ENCODE measurements at regions not wholly inside any gene's neighbourhood (a gene's known extent, or its start where the extent isn't known, plus 50 kb on each side); places are given as distances from the start of the nearest gene placed in this dataset.
"Not testable (repeated sequence)": the region's sequence is repeated elsewhere in the genome, so short reads cannot be mapped to it uniquely, and the experiment has no call there.

- in situ Hi-C loops (cut with HindIII; ENCODE audit: low sequenced_read_pairs) = loop anchor here (5.0 kb wide), 1 partner anchor 57 kb away; no protein-coding TSS in a partner anchor
- no peak overlapping the region for H3K4me3 ChIP-seq (ENCODE audit: low read depth, low read length)
- DNase-seq (ENCODE audit: low read depth) = no peak
- no peak for TF ChIP-seq CTCF (IDR thresholded peaks at IDR 0.05; ENCODE audit: low read depth, low read length, missing control alignments)
Observed at GRCh38 chr2:104939570-104940217, 85.8 kb downstream of the POU3F3 start.

- DNase-seq (ENCODE audit: low read depth) = peak; percentile 44
Observed at GRCh38 chr2:104944495-104944894, 90.6 kb downstream of the POU3F3 start.

GRCh38 chr2:104945121-104945520 is 91.2 kb downstream of the POU3F3 start:
- H3K4me3 ChIP-seq (ENCODE audit: low read depth, low read length) = no peak overlapping the region
- DNase-seq (ENCODE audit: low read depth) = no peak
- TF ChIP-seq CTCF (IDR thresholded peaks at IDR 0.05; ENCODE audit: low read depth, low read length, missing control alignments) = no peak
- in situ Hi-C loops (cut with HindIII; ENCODE audit: low sequenced_read_pairs) = no loop called here

More at GRCh38 chr2:104944495-104944894, 90.6 kb downstream of the POU3F3 start:
- in situ Hi-C loops (cut with HindIII; ENCODE audit: low sequenced_read_pairs) = loop anchor here (5.0 kb wide), 1 partner anchor 62 kb away; no protein-coding TSS in a partner anchor
- peak; percentile 72 for TF ChIP-seq CTCF (IDR thresholded peaks at IDR 0.05; ENCODE audit: low read depth, low read length, missing control alignments)
- H3K4me3 ChIP-seq (ENCODE audit: low read depth, low read length) = no peak overlapping the region

DNA sequence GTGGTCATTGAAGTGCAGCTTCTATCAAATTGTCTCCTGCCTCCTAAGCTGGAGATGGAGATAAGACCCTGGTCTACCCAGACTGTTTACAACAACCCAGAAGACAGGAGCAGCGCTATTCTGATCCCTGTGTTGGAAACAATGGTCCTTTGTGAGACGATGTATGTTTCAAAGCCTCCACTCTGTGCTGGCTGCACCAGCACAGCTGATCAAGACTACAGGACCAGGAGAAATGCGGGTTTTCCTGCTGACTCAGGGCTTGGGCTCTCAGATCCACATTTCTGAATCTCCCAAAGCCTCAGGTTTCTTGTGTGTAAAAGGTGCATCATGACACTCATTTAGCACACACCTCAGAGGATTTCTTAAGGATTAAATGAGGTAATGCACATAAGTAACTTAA is 92.0 kb downstream of the POU3F3 start:
- DNase-seq (ENCODE audit: low read depth) = no peak
- no peak for TF ChIP-seq CTCF (IDR thresholded peaks at IDR 0.05; ENCODE audit: low read depth, low read length, missing control alignments)
- H3K4me3 ChIP-seq (ENCODE audit: low read depth, low read length) = no peak overlapping the region
- in situ Hi-C loops (cut with HindIII; ENCODE audit: low sequenced_read_pairs) = no loop called here

DNA sequence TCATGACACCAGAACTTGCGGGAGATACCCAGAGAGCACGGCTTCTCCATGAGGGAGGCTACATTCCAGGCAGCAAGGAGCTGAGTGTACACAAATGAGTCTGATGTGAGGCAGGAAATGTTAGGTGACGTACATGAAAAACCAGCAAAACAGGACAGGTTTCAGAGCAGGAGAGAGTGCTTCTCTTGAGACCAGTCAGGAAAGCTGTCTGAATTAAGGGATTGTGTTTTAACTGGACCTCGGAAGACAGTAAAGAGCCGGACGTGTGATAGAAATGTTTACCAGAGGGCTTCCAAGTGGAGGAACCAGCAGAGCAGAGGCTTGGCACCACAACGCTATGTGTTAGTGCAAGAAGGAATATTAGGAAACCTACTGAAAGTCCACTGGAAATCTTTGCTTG is 90.4 kb upstream of the MRPS9 start:
- DNase-seq (ENCODE audit: low read depth); in situ Hi-C loops (cut with HindIII; ENCODE audit: low sequenced_read_pairs); H3K4me3 ChIP-seq (ENCODE audit: low read depth, low read length): not testable (repeated sequence)

- in situ Hi-C loops (cut with HindIII; ENCODE audit: low sequenced_read_pairs) = no loop called here
Observed at GRCh38 chr2:104952976-104953375, 84.9 kb upstream of the MRPS9 start.

More at GRCh38 chr2:104952976-104953375, 84.9 kb upstream of the MRPS9 start:
- H3K4me3 ChIP-seq (ENCODE audit: low read depth, low read length) = no peak overlapping the region
- no peak for DNase-seq (ENCODE audit: low read depth)
- no peak for TF ChIP-seq CTCF (IDR thresholded peaks at IDR 0.05; ENCODE audit: low read depth, low read length, missing control alignments)
